ENCODE measurements at regions not wholly inside any gene's neighbourhood (a gene's known extent, or its start where the extent isn't known, plus 50 kb on each side); places are given as distances from the start of the nearest gene placed in this dataset.

DNA sequence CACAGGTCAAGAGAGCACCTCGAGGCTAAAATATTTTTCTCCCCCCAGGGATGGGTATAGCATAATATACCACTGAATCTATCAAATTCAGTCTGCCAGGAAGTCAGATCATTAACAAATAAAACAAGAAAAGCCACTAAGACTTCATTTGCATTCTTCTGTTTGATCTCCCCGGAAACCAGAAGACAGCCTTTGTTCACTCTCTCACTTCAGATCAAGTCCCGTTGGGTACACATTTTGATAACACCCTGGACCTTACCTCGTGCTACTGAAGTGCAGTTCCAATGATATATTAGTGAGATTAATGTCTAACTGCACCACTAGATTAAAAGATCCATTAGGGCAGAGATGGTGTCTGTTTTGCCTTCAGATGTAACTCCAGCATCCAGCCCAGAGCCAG lies 157.7 kb upstream of the B3GAT2 start:
- TF ChIP-seq, protein P1, sequence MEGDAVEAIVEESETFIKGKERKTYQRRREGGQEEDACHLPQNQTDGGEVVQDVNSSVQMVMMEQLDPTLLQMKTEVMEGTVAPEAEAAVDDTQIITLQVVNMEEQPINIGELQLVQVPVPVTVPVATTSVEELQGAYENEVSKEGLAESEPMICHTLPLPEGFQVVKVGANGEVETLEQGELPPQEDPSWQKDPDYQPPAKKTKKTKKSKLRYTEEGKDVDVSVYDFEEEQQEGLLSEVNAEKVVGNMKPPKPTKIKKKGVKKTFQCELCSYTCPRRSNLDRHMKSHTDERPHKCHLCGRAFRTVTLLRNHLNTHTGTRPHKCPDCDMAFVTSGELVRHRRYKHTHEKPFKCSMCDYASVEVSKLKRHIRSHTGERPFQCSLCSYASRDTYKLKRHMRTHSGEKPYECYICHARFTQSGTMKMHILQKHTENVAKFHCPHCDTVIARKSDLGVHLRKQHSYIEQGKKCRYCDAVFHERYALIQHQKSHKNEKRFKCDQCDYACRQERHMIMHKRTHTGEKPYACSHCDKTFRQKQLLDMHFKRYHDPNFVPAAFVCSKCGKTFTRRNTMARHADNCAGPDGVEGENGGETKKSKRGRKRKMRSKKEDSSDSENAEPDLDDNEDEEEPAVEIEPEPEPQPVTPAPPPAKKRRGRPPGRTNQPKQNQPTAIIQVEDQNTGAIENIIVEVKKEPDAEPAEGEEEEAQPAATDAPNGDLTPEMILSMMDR (IDR thresholded peaks at IDR 0.05) = no peak
- TF ChIP-seq POLR2A (IDR thresholded peaks at IDR 0.05) = no peak
- WGBS, 4 donors = 18 to 35% (median 27%) methylated on average over 4 of the region's 4 CpGs
- H3K4me1 ChIP-seq (replicated peaks in 1 of 2) = no peaks in the 10 kb centered on the region

DNA sequence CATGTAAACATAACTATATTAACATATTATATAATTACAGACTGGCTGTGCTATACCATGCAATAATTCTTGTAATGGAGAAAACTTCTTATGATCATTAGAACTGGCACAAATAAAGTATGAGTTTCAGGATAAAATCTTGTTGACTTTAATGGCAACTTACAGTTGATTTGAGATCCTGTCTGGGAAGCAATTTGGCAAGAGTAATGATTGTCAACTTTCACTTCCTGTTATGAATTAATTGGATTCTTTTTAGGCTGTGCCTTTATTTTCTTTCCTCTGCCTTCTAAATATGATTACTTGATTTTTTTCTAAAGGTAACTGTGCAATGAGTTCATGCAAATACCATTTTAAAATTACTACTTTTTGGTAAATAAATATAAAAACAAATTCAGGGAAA lies 158.1 kb upstream of the B3GAT2 start:
- no peak overlapping the region for H3K4me3 ChIP-seq
- intact Hi-C loops (cut with DNase I) = no loop called here
- H3K27me3 ChIP-seq = no peaks in the 10 kb centered on the region
- no peak overlapping the region for H3K27ac ChIP-seq
- no peaks in the 10 kb centered on the region for H3K4me1 ChIP-seq (replicated peaks in 1 of 2)
- no peak for TF ChIP-seq POLR2A (IDR thresholded peaks at IDR 0.05)
- TF ChIP-seq, protein P1 (IDR thresholded peaks at IDR 0.05) = no peak
- no peaks in the 10 kb centered on the region for H3K36me3 ChIP-seq (replicated peaks in 1 of 2)
- peaks cover 0 to 6% (median 0%) of the 10 kb centered on the region in 3 donors for H3K9me3 ChIP-seq (replicated peaks in 1 of 3)
- no peak for DNase-seq

More for the DNA sequence above, 157.7 kb upstream of the B3GAT2 start:
- no peak for DNase-seq
- Histone ChIP-seq H3K27me3 (no peaks in the 10 kb centered on the region), H3K36me3 (replicated peaks in 1 of 2) (no peaks in the 10 kb centered on the region), H3K4me3 (no peak overlapping the region), H3K27ac (no peak overlapping the region), H3K9me3 (replicated peaks in 1 of 3) (peaks cover 0 to 4% (median 0%) of the 10 kb centered on the region in 3 donors)
- intact Hi-C loops (cut with DNase I) = no loop called here

DNA sequence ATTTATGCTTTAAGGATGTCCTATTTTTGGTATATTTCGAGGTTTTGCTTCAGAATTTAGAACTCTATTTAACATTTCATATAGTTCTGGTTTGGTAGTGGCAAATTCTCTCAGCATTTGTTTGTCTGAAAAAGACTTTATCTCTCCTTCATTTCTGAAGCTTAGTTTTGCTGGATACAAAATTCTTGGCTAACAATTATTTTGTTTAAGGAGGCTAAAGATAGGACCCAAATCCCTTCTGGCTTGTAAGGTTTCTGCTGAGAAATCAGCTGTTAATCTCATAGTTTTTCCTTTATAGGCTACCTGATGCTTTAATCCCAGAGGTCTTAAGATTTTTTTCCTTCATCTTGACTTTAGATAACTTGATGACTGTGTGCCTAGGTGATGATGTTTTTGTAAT lies 162.7 kb upstream of the B3GAT2 start:
- no peak for DNase-seq
- Histone ChIP-seq H3K36me3 (replicated peaks in 1 of 2) (no peaks in the 10 kb centered on the region), H3K4me1 (replicated peaks in 1 of 2) (no peaks in the 10 kb centered on the region), H3K9me3 (replicated peaks in 1 of 3) (peaks cover 0 to 6% (median 0%) of the 10 kb centered on the region in 3 donors), H3K27ac (no peak overlapping the region), H3K27me3 (no peaks in the 10 kb centered on the region), H3K4me3 (no peak overlapping the region)
- no peak for TF ChIP-seq POLR2A (IDR thresholded peaks at IDR 0.05)
- TF ChIP-seq, protein P1 (IDR thresholded peaks at IDR 0.05) = no peak
- intact Hi-C loops (cut with DNase I) = no loop called here
- WGBS, 4 donors = 39 to 66% (median 52%) methylated on average over 1 of the region's 1 CpG

DNA sequence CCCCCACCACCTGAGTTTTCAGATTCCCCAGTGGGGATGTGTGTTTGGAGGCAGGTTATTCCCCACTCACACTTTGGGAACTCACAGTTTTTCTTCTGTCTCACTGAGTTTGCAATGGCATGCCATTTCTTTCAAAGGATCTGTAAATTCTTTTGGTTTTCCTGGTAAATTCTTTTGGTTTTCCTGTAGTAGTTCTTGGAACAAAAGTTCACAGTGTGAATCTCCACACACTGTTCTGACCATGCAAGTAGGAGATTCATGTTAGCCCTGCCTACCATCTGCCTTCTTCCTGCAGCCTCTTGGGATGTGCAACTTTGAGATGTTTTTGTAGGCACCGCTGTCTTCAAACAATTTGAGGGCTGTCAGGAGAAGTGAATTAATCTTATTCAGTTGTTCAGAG lies 165.6 kb upstream of the OGFRL1 start:
- Histone ChIP-seq H3K36me3 (replicated peaks in 1 of 2) (no peaks in the 10 kb centered on the region), H3K27ac (no peak overlapping the region), H3K4me1 (replicated peaks in 1 of 2) (no peaks in the 10 kb centered on the region), H3K4me3 (no peak overlapping the region), H3K9me3 (replicated peaks in 1 of 3) (peaks cover 0 to 12% (median 0%) of the 10 kb centered on the region in 3 donors), H3K27me3 (no peaks in the 10 kb centered on the region)
- 70 to 90% (median 78%) methylated on average over 1 of the region's 1 CpG for WGBS, 4 donors
- intact Hi-C loops (cut with DNase I) = no loop called here
- no peak for DNase-seq
- no peak for TF ChIP-seq POLR2A (IDR thresholded peaks at IDR 0.05)
- TF ChIP-seq, protein P1 (IDR thresholded peaks at IDR 0.05) = no peak

Data from adrenal gland (tissue), 9 donors.